ENCODE measurements at regions not wholly inside any gene's neighbourhood (a gene's known extent, or its start where the extent isn't known, plus 50 kb on each side); places are given as distances from the start of the nearest gene placed in this dataset.
"Not testable (repeated sequence)": the region's sequence is repeated elsewhere in the genome, so short reads cannot be mapped to it uniquely, and the experiment has no call there.

DNA sequence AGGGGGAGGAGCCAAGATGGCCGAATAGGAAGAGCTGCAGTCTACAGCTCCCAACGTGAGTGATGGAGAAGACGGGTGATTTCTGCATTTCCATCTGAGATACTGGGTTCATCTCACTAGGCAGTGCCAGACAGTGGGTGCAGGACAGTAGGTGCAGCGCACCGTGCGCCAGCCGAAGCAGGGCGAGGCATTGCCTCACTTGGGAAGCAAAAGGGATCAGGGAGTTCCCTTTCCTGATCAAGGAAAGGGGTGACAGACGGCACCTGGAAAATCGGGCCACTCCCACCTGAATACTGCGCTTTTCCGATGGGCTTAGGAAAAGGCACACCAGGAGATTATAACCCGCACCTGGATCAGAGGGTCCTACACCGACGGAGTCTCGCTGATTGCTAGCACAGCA, 121.1 kb upstream of the SESTD1 start:
- not testable (repeated sequence) for DNase-seq
- H3K9me3 Mint-ChIP-seq (ENCODE audit: unreplicated experiment), result peaks cover 15% of the 10 kb centered on the region

GRCh38 chr2:179383975-179384374, 119.3 kb upstream of the SESTD1 start:
- Mint-ChIP-seq H3K9me3 (ENCODE audit: unreplicated experiment) (peaks cover 15% of the 10 kb centered on the region), H3K4me3 (ENCODE audit: unreplicated experiment) (no peak overlapping the region)
- no peaks in the 10 kb centered on the region for H3K36me3 ChIP-seq (ENCODE audit: control insufficient read depth, insufficient read depth, low read length)

More for the DNA sequence above, 121.1 kb upstream of the SESTD1 start:
- POLR2A ChIA-PET; H3K27me3 ChIP-seq (replicated peaks; ENCODE audit: control insufficient read depth, insufficient read depth, low read length); H3K27ac Mint-ChIP-seq (ENCODE audit: unreplicated experiment); intact Hi-C loops (cut with micrococcal nuclease; ENCODE audit: unreplicated experiment); H3K4me1 Mint-ChIP-seq (ENCODE audit: low read depth, unreplicated experiment); H3K4me3 Mint-ChIP-seq (ENCODE audit: unreplicated experiment); H3K9me3 ChIP-seq; H3K27me3 Mint-ChIP-seq (ENCODE audit: insufficient read depth, unreplicated experiment); H3K36me3 ChIP-seq (ENCODE audit: control insufficient read depth, insufficient read depth, low read length); BruUV-seq (replicated peaks); CTCF ChIA-PET; H3K36me3 Mint-ChIP-seq (ENCODE audit: insufficient read depth, unreplicated experiment); H3K4me3 ChIP-seq (ENCODE audit: low read depth, low read length); H3K4me1 ChIP-seq: not testable (repeated sequence)

GRCh38 chr2:179377296-179377695, 112.7 kb upstream of the SESTD1 start:
- Histone ChIP-seq H3K9me3 (no peaks in the 10 kb centered on the region), H3K27me3 (replicated peaks; ENCODE audit: control insufficient read depth, insufficient read depth, low read length) (no peaks in the 10 kb centered on the region), H3K4me3 (ENCODE audit: low read depth, low read length) (no peak overlapping the region), H3K4me1 (no peaks in the 10 kb centered on the region), H3K36me3 (ENCODE audit: control insufficient read depth, insufficient read depth, low read length) (no peaks in the 10 kb centered on the region)
- TF ChIP-seq CTCF (IDR thresholded peaks at IDR 0.05; ENCODE audit: insufficient read depth in 1 of 2, low read depth in 1 of 2, low read length in 1 of 2, severe bottlenecking in 1 of 2, unreplicated experiment in 1 of 2), result no peak
- DNase-seq, result no peak
- intact Hi-C loops (cut with micrococcal nuclease; ENCODE audit: unreplicated experiment), result no loop called here
- no peak overlapping the region for H3K27ac Mint-ChIP-seq (ENCODE audit: unreplicated experiment)
- POLR2A ChIA-PET, result no interaction called here
- H3K27me3 Mint-ChIP-seq (ENCODE audit: insufficient read depth, unreplicated experiment), result peaks cover 12% of the 10 kb centered on the region
- H3K9me3 Mint-ChIP-seq (ENCODE audit: unreplicated experiment), result no peaks in the 10 kb centered on the region
- H3K4me3 Mint-ChIP-seq (ENCODE audit: unreplicated experiment), result no peak overlapping the region
- no peaks in the 10 kb centered on the region for H3K36me3 Mint-ChIP-seq (ENCODE audit: insufficient read depth, unreplicated experiment)
- no TSS peak for BruUV-seq (replicated peaks)
- CTCF ChIA-PET, result no interaction called here
- no peaks in the 10 kb centered on the region for H3K4me1 Mint-ChIP-seq (ENCODE audit: low read depth, unreplicated experiment)

More at GRCh38 chr2:179383975-179384374, 119.3 kb upstream of the SESTD1 start:
- TF ChIP-seq CTCF (IDR thresholded peaks at IDR 0.05; ENCODE audit: insufficient read depth in 1 of 2, low read depth in 1 of 2, low read length in 1 of 2, severe bottlenecking in 1 of 2, unreplicated experiment in 1 of 2), result no peak
- H3K4me1 ChIP-seq, result no peaks in the 10 kb centered on the region
- H3K27me3 ChIP-seq (replicated peaks; ENCODE audit: control insufficient read depth, insufficient read depth, low read length), result no peaks in the 10 kb centered on the region
- H3K4me3 ChIP-seq (ENCODE audit: low read depth, low read length), result no peak overlapping the region
- no peak for DNase-seq
- intact Hi-C loops (cut with micrococcal nuclease; ENCODE audit: unreplicated experiment), result no loop called here
- POLR2A ChIA-PET, result no interaction called here
- Mint-ChIP-seq H3K36me3 (ENCODE audit: insufficient read depth, unreplicated experiment) (no peaks in the 10 kb centered on the region), H3K4me1 (ENCODE audit: low read depth, unreplicated experiment) (no peaks in the 10 kb centered on the region), H3K27me3 (ENCODE audit: insufficient read depth, unreplicated experiment) (peaks cover 2% of the 10 kb centered on the region), H3K27ac (ENCODE audit: unreplicated experiment) (no peak overlapping the region)
- CTCF ChIA-PET, result no interaction called here
- 0 out of 2 replicates have a peak, but pooled peaks cover 4% of the 10 kb centered on the region for H3K9me3 ChIP-seq
- no TSS peak for BruUV-seq (replicated peaks)

- Histone ChIP-seq H3K27me3 (replicated peaks; ENCODE audit: control insufficient read depth, insufficient read depth, low read length) (no peaks in the 10 kb centered on the region), H3K36me3 (ENCODE audit: control insufficient read depth, insufficient read depth, low read length) (no peaks in the 10 kb centered on the region), H3K9me3 (no peaks in the 10 kb centered on the region), H3K4me3 (ENCODE audit: low read depth, low read length) (no peak overlapping the region), H3K4me1 (no peaks in the 10 kb centered on the region)
- H3K27me3 Mint-ChIP-seq (ENCODE audit: insufficient read depth, unreplicated experiment), result peaks cover 15% of the 10 kb centered on the region
- no peak for DNase-seq
- no peak overlapping the region for H3K4me3 Mint-ChIP-seq (ENCODE audit: unreplicated experiment)
- intact Hi-C loops (cut with micrococcal nuclease; ENCODE audit: unreplicated experiment), result no loop called here
- no peaks in the 10 kb centered on the region for H3K4me1 Mint-ChIP-seq (ENCODE audit: low read depth, unreplicated experiment)
- no peak for TF ChIP-seq CTCF (IDR thresholded peaks at IDR 0.05; ENCODE audit: insufficient read depth in 1 of 2, low read depth in 1 of 2, low read length in 1 of 2, severe bottlenecking in 1 of 2, unreplicated experiment in 1 of 2)
- BruUV-seq (replicated peaks), result no TSS peak
- H3K36me3 Mint-ChIP-seq (ENCODE audit: insufficient read depth, unreplicated experiment), result no peaks in the 10 kb centered on the region
- H3K9me3 Mint-ChIP-seq (ENCODE audit: unreplicated experiment), result no peaks in the 10 kb centered on the region
- ChIA-PET CTCF (no interaction called here), POLR2A (no interaction called here)
- no peak overlapping the region for H3K27ac Mint-ChIP-seq (ENCODE audit: unreplicated experiment)
These were observed 112.2 kb upstream of the SESTD1 start for GRCh38 chr2:179376881-179377280.

Data from Caco-2 (cell line).